SK-N-SH (cell line): ENCODE measurements at regions not wholly inside any gene's neighbourhood (a gene's known extent, or its start where the extent isn't known, plus 50 kb on each side); places are given as distances from the start of the nearest gene placed in this dataset.
"Not testable (repeated sequence)": the region's sequence is repeated elsewhere in the genome, so short reads cannot be mapped to it uniquely, and the experiment has no call there.

Experiments used
- CTCF ChIA-PET: fragments of 300-600, 350-600 bp; formaldehyde crosslinking; extraction: SDS; loops from one replicate; lab custom pipeline; 2021; lab: Yijun Ruan, JAX
- POLR2A ChIA-PET: fragments of 350-600 bp; sonication (Branson Sonifier 250); formaldehyde crosslinking; extraction: SDS; loops from one replicate; lab custom pipeline; 2020; ENCODE audit warnings: antibody characterized with exemption, inconsistent platforms; lab: Yijun Ruan, JAX
- DNase-seq: peaks from one replicate; pipeline ENCODE4 v3.0.0; 2012
- H2AFZ ChIP-seq: fragments of 200-600 bp; sonication (generic); 2 replicates; pipeline ENCODE4 v1.8.1; 2016; ENCODE audit warnings: antibody characterized with exemption, mild to moderate bottlenecking, low read depth
- H3F3A ChIP-seq: fragments of 200-600 bp; sonication (generic); replicated peaks from 2 replicates; pipeline ENCODE3; 2016; ENCODE audit warnings: antibody characterized with exemption, mild to moderate bottlenecking; ENCODE audit not compliant: insufficient read depth
- H3K27ac ChIP-seq, 2 experiments: fragments of 200-500 bp in 1 of 2; fragments of 200-600 bp in 1 of 2; sonication (Bioruptor generic) in 1 of 2; sonication (generic), shearing (Covaris generic) in 1 of 2; 2 replicates each; pipeline versions ENCODE4 v1.5.1 to v1.6.1; 2014 to 2016; ENCODE audit warnings: low read depth in 2 of 2, inconsistent platforms in 1 of 2, low read length in 1 of 2, mild to moderate bottlenecking in 1 of 2, mixed read lengths in 1 of 2
- H3K27me3 ChIP-seq: fragments of 200-600 bp; sonication (generic), shearing (Covaris generic); 2 replicates; pipeline ENCODE4 v1.6.1; 2016; ENCODE audit warnings: mixed run types; ENCODE audit not compliant: insufficient read depth
- H3K36me3 ChIP-seq, 2 experiments: fragments of 200-500 bp in 1 of 2; fragments of 200-600 bp in 1 of 2; sonication (Bioruptor generic) in 1 of 2; sonication (generic) in 1 of 2; replicated peaks in 1 of 2; 2 replicates each; pipeline versions ENCODE3 to v1.5.1; 2014 to 2016; ENCODE audit warnings: low read length in 1 of 2, mild to moderate bottlenecking in 1 of 2; ENCODE audit not compliant: insufficient read depth in 2 of 2, control insufficient read depth in 1 of 2
- H3K4me1 ChIP-seq, 2 experiments: fragments of 200-500 bp in 1 of 2; fragments of 200-600 bp in 1 of 2; sonication (Bioruptor generic) in 1 of 2; sonication (generic), shearing (Covaris generic) in 1 of 2; 2 replicates each; pipeline versions ENCODE4 v1.5.1 to v1.6.1; 2014 to 2016; ENCODE audit warnings: low read depth in 1 of 2, low read length in 1 of 2, mixed run types in 1 of 2; ENCODE audit not compliant: insufficient read depth in 2 of 2, control insufficient read depth in 1 of 2
- H3K4me2 ChIP-seq: fragments of 200-600 bp; sonication (generic), shearing (Covaris generic); 2 replicates; pipeline ENCODE4 v1.6.1; 2017; ENCODE audit warnings: mixed run types
- H3K4me3 ChIP-seq, 2 experiments: fragments of 200-500 bp in 1 of 2; fragments of 200-600 bp in 1 of 2; sonication (Bioruptor generic) in 1 of 2; sonication (generic), shearing (Covaris generic) in 1 of 2; 2 replicates each; pipeline versions ENCODE4 v1.5.1 to v1.8.1; 2014 to 2016; ENCODE audit warnings: low read depth in 2 of 2, inconsistent platforms in 1 of 2, low read length in 1 of 2, mild to moderate bottlenecking in 1 of 2, mixed read lengths in 1 of 2, moderate library complexity in 1 of 2
- H3K79me2 ChIP-seq: fragments of 200-600 bp; sonication (generic); 2 replicates; pipeline ENCODE4 v1.8.1; 2017; ENCODE audit warnings: mild to moderate bottlenecking; ENCODE audit not compliant: insufficient read depth
- H3K9ac ChIP-seq: fragments of 200-600 bp; sonication (generic); 2 replicates; pipeline ENCODE4 v1.6.1; 2017; ENCODE audit warnings: mixed run types
- H3K9me2 ChIP-seq: fragments of 200-600 bp; sonication (generic); 2 replicates; pipeline ENCODE4 v1.6.1; 2017; ENCODE audit warnings: mixed run types
- H3K9me3 ChIP-seq: fragments of 200-600 bp; sonication (generic); 2 replicates; pipeline ENCODE4 v1.6.1; 2017; ENCODE audit warnings: mixed run types, mild to moderate bottlenecking, moderate library complexity
- H4K20me1 ChIP-seq: fragments of 200-600 bp; sonication (generic); 2 replicates; pipeline ENCODE4 v1.6.1; 2017; ENCODE audit warnings: mild to moderate bottlenecking, mixed run types; ENCODE audit not compliant: insufficient read depth
- ELF1 ChIP-seq: IDR thresholded peaks from 2 replicates; pipeline ENCODE4 v1.4.0; 2012
- GABPA ChIP-seq: IDR thresholded peaks from 2 replicates; pipeline ENCODE4 v1.4.0; 2012; ENCODE audit warnings: low read depth, mild to moderate bottlenecking
- IRF3 ChIP-seq: fragments of 150-350 bp; IDR thresholded peaks from 2 replicates; pipeline ENCODE4 v1.6.1; 2016; ENCODE audit warnings: mild to moderate bottlenecking, low read depth, low read length
- NFIC ChIP-seq: IDR thresholded peaks from 2 replicates; pipeline ENCODE4 v1.4.0; 2012; ENCODE audit warnings: borderline replicate concordance
- PBX3 ChIP-seq: IDR thresholded peaks from 2 replicates; pipeline ENCODE4; 2012
- RCOR1 ChIP-seq: fragments of 150-350 bp; IDR thresholded peaks from 2 replicates; pipeline ENCODE4 v1.6.1; 2017; ENCODE audit warnings: antibody characterized with exemption, low read length
- RXRA ChIP-seq: IDR thresholded peaks from 2 replicates; pipeline ENCODE4 v1.4.0; 2012; ENCODE audit warnings: low read depth, mild to moderate bottlenecking, borderline replicate concordance
- SIN3A ChIP-seq: IDR thresholded peaks from 2 replicates; pipeline ENCODE4 v1.6.1; 2012; ENCODE audit warnings: low read depth, mild to moderate bottlenecking, low read length, moderate library complexity, borderline replicate concordance
- ZBTB33 ChIP-seq: IDR thresholded peaks from 2 replicates; pipeline ENCODE4 v1.4.0; 2012; ENCODE audit warnings: low read depth, borderline replicate concordance
- WGBS: methylation state at CpG from one replicate; pipeline ENCODE4 v1.1.6; 2017; ENCODE audit warnings: low lambda C conversion rate; 5-methylcytosine and 5-hydroxymethylcytosine counted together
- TF ChIP-seq, protein P1 (sequence below): IDR thresholded peaks from 2 replicates; pipeline ENCODE4 v1.4.0; 2012; ENCODE audit warnings: low read depth
- TF ChIP-seq, protein P2 (sequence below): fragments of 150-350 bp; IDR thresholded peaks from 2 replicates; pipeline ENCODE4 v1.6.1; 2017; ENCODE audit warnings: antibody characterized with exemption, low read length, low read depth, borderline replicate concordance

DNA sequence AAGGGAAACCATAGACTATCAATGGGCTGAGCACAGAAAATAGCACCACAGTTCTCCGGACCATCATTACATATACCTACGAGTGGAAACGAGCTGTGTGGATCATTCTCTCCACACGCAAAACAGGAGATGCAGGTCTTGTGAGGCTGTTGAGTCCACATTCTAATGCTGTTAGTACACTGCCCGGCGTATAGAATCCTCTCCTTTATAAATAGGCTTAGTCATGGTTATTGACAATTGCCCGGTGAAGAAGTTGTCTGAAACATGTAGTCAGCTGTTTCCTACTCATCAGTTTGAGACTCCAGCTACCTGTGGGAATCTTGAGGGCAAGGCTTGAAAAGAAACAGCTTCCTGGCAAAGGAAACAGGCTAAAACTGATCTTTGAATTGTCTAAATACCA is 602.0 kb upstream of the EDIL3 start:
- POLR2A ChIA-PET, result no interaction called here
- Histone ChIP-seq H3K36me3 (no peaks in the 10 kb centered on the region), H3K4me1 (no peaks in the 10 kb centered on the region), H3K4me3 (no peak overlapping the region), H3K27ac (no peak overlapping the region), H3K9me3 (no peaks in the 10 kb centered on the region), H3K4me2 (no peak overlapping the region), H3K9ac (no peak overlapping the region), H3F3A (no peaks in the 10 kb centered on the region), H3K79me2 (no peaks in the 10 kb centered on the region), H4K20me1 (no peaks in the 10 kb centered on the region), H3K27me3 (no peaks in the 10 kb centered on the region; the same call in 1 of the 2 replicates), H2AFZ (no peak overlapping the region), H3K9me2 (no peaks in the 10 kb centered on the region; the same call in 1 of the 2 replicates)
- WGBS, result 34% methylated on average over 7 of the region's 7 CpGs
- CTCF ChIA-PET, result no interaction called here
- DNase-seq, result no peak
- no peak for TF ChIP-seq SIN3A

DNA sequence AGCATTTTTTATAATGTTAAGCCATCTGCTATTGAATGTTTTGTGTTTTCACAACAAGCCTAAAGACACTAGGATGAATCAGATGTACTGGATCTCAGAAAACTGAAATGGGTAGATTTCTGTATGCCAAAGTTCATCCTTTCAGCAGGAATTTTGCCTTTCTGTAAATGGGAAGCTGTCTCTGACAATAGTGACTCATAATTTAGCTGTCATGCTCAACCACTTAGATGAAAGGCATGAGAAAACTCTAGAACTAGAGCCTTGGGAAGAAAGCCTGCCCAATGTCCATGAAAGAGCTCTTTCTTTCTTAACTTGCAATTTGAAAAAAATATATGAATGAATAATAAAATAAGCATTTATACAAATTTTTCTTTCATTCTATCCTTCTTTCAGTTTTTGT is 616.0 kb upstream of the EDIL3 start:
- Histone ChIP-seq H3K79me2 (no peaks in the 10 kb centered on the region), H4K20me1 (no peaks in the 10 kb centered on the region), H3K4me2 (no peak overlapping the region), H2AFZ (no peak overlapping the region), H3F3A (no peaks in the 10 kb centered on the region), H3K9me3 (no peaks in the 10 kb centered on the region), H3K9me2 (no peaks in the 10 kb centered on the region), H3K9ac (no peak overlapping the region), H3K4me1 (no peaks in the 10 kb centered on the region), H3K36me3 (no peaks in the 10 kb centered on the region), H3K27ac (no peak overlapping the region), H3K4me3 (no peak overlapping the region), H3K27me3 (no peaks in the 10 kb centered on the region)
- POLR2A ChIA-PET, result no interaction called here
- no peak for TF ChIP-seq NFIC
- TF ChIP-seq, protein P1, sequence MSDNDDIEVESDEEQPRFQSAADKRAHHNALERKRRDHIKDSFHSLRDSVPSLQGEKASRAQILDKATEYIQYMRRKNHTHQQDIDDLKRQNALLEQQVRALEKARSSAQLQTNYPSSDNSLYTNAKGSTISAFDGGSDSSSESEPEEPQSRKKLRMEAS, result no peak
- TF ChIP-seq RCOR1, result no peak
- TF ChIP-seq GABPA, result no peak
- TF ChIP-seq, protein P2, sequence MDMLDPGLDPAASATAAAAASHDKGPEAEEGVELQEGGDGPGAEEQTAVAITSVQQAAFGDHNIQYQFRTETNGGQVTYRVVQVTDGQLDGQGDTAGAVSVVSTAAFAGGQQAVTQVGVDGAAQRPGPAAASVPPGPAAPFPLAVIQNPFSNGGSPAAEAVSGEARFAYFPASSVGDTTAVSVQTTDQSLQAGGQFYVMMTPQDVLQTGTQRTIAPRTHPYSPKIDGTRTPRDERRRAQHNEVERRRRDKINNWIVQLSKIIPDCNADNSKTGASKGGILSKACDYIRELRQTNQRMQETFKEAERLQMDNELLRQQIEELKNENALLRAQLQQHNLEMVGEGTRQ, result no peak
- TF ChIP-seq ELF1, result no peak
- no peak for TF ChIP-seq IRF3
- no peak for TF ChIP-seq SIN3A
- TF ChIP-seq PBX3, result no peak
- no peak for TF ChIP-seq ZBTB33
- TF ChIP-seq RXRA, result no peak
- CTCF ChIA-PET, result no interaction called here
- DNase-seq, result no peak

DNA sequence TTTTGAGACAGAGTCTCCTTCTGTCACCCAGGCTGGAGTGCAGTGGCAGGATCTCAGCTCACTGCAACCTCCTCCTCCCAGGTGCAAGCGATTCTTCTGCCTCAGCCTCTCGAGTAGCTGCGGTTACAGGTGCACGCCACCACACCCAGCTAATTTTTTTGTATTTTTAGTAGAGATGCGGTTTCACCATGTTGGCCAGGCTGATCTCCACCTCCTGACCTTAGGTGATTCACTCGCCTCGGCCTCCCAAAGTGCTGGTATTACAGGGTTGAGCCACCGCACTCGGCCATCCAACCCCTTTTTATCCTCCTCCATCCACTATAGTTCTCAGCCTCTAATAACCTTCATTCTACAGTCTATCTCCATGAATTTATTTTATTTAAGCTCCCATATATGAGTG is 617.3 kb upstream of the EDIL3 start:
- CTCF ChIA-PET, result not testable (repeated sequence)

More for the DNA sequence above, 617.3 kb upstream of the EDIL3 start:
- H3K27me3 ChIP-seq, H3K79me2 ChIP-seq, POLR2A ChIA-PET, H3K4me2 ChIP-seq, H2AFZ ChIP-seq, H4K20me1 ChIP-seq, H3K9me2 ChIP-seq, DNase-seq, H3F3A ChIP-seq, H3K27ac ChIP-seq, H3K9ac ChIP-seq, H3K4me3 ChIP-seq, H3K4me1 ChIP-seq, H3K9me3 ChIP-seq, H3K36me3 ChIP-seq: not testable (repeated sequence)
- 13% methylated on average over 9 of the region's 9 CpGs for WGBS
